ENCODE measurements at regions not wholly inside any gene's neighbourhood (a gene's known extent, or its start where the extent isn't known, plus 50 kb on each side); places are given as distances from the start of the nearest gene placed in this dataset.

DNA sequence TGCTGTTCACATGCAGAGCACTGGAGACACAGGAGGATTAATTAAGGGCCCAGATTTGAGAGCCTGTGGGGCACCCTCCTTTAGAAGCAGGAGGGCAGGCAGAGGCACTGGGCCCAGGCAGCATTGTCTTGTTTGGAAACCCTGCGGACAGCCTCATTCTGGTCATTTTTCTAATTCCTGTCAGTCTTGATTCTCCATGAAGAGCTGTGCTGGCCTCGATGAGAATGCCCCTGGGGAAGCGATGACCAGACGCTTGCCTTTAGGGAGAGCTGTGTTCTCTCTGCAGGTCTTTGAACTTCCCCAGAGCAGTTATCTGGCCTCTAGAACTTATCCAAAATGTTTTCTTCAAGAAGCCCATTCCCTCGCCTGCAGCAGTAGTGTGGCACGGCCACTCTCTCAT, 117.8 kb upstream of the PTCH1 start:
- Histone ChIP-seq H3K36me3 (ENCODE audit: low read length) (no peaks in the 10 kb centered on the region), H2AFZ (ENCODE audit: low read depth, low read length, severe bottlenecking) (no peak overlapping the region), H3K9me2 (replicated peaks; ENCODE audit: insufficient read depth, low read length) (no peaks in the 10 kb centered on the region), H3K9ac (ENCODE audit: low read length) (no peak overlapping the region), H3F3A (ENCODE audit: insufficient read depth) (no peaks in the 10 kb centered on the region), H4K20me1 (ENCODE audit: low read depth, low read length) (no peaks in the 10 kb centered on the region), H3K27ac (ENCODE audit: low read depth, low read length) (no peak overlapping the region), H3K27me3 (ENCODE audit: low read length) (no peaks in the 10 kb centered on the region), H3K4me3 (ENCODE audit: insufficient read depth, low read length, poor library complexity, severe bottlenecking) (no peak overlapping the region), H3K9me3 (ENCODE audit: insufficient read depth, low read length) (no peaks in the 10 kb centered on the region), H3K79me2 (ENCODE audit: insufficient read depth, low read length) (no peaks in the 10 kb centered on the region), H3K4me2 (ENCODE audit: low read depth, low read length, poor library complexity, severe bottlenecking) (no peak overlapping the region)
- no peak for TF ChIP-seq EZH2phosphoT487 (conservative IDR thresholded peaks at IDR 0.05; ENCODE audit: low read length)
- TF ChIP-seq, protein P1, sequence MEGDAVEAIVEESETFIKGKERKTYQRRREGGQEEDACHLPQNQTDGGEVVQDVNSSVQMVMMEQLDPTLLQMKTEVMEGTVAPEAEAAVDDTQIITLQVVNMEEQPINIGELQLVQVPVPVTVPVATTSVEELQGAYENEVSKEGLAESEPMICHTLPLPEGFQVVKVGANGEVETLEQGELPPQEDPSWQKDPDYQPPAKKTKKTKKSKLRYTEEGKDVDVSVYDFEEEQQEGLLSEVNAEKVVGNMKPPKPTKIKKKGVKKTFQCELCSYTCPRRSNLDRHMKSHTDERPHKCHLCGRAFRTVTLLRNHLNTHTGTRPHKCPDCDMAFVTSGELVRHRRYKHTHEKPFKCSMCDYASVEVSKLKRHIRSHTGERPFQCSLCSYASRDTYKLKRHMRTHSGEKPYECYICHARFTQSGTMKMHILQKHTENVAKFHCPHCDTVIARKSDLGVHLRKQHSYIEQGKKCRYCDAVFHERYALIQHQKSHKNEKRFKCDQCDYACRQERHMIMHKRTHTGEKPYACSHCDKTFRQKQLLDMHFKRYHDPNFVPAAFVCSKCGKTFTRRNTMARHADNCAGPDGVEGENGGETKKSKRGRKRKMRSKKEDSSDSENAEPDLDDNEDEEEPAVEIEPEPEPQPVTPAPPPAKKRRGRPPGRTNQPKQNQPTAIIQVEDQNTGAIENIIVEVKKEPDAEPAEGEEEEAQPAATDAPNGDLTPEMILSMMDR (IDR thresholded peaks at IDR 0.05; ENCODE audit: insufficient read depth, low read length, poor library complexity, severe bottlenecking) = no peak

DNA sequence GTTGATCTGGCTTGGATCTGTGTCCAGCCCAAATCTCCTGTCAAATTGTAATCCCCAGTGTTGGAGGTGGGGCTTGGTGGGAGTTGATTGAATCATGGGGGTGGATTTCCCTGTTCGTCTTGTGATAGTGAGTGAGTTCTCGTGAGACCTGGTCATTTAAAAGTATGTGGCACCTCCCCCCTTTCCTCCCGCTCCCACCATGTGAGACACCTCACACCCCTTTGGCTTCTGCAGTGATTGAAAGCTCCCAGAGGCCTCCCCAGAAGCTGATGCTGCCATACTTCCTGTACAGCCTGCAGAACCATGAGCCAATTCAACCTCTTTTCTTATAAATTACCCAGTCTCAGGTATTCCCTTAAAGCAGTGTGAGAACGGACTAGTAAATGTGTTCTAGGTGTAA, 117.3 kb upstream of the PTCH1 start:
- Histone ChIP-seq H3K36me3 (ENCODE audit: low read length) (no peaks in the 10 kb centered on the region), H2AFZ (ENCODE audit: low read depth, low read length, severe bottlenecking) (no peak overlapping the region), H3K27me3 (ENCODE audit: low read length) (no peaks in the 10 kb centered on the region), H3K9me2 (replicated peaks; ENCODE audit: insufficient read depth, low read length) (no peaks in the 10 kb centered on the region), H3K9ac (ENCODE audit: low read length) (no peak overlapping the region), H3K27ac (ENCODE audit: low read depth, low read length) (no peak overlapping the region), H4K20me1 (ENCODE audit: low read depth, low read length) (no peaks in the 10 kb centered on the region), H3K4me2 (ENCODE audit: low read depth, low read length, poor library complexity, severe bottlenecking) (no peak overlapping the region), H3K4me3 (ENCODE audit: insufficient read depth, low read length, poor library complexity, severe bottlenecking) (no peak overlapping the region), H3F3A (ENCODE audit: insufficient read depth) (no peaks in the 10 kb centered on the region), H3K79me2 (ENCODE audit: insufficient read depth, low read length) (no peaks in the 10 kb centered on the region), H3K9me3 (ENCODE audit: insufficient read depth, low read length) (no peaks in the 10 kb centered on the region)
- TF ChIP-seq, protein P1 (IDR thresholded peaks at IDR 0.05; ENCODE audit: insufficient read depth, low read length, poor library complexity, severe bottlenecking) = no peak
- no peak for TF ChIP-seq EZH2phosphoT487 (conservative IDR thresholded peaks at IDR 0.05; ENCODE audit: low read length)

DNA sequence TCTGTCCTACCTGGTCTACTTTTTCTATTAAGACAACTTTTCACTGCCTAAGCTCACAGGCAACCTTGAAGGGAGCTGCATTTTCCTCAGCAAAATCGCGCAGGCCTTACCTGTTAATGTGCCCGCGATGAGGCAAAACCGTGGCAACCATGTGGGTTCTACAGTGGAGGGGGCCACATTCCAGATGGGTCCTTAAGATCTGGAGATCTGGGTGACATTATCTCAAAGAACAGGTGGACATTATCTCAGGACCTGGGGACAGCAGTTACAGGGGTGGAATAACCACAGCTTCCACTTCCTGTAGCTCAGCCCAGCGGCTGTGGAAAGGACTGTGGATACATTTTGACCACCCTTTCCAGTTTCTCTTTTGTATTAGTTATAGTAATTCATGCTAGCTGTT, 112.8 kb upstream of the PTCH1 start:
- Histone ChIP-seq H3K4me3 (ENCODE audit: insufficient read depth, low read length, poor library complexity, severe bottlenecking) (no peak overlapping the region), H2AFZ (ENCODE audit: low read depth, low read length, severe bottlenecking) (no peak overlapping the region), H3K27ac (ENCODE audit: low read depth, low read length) (no peak overlapping the region), H3K79me2 (ENCODE audit: insufficient read depth, low read length) (no peaks in the 10 kb centered on the region), H3K27me3 (ENCODE audit: low read length) (no peaks in the 10 kb centered on the region), H3F3A (ENCODE audit: insufficient read depth) (no peaks in the 10 kb centered on the region), H3K36me3 (ENCODE audit: low read length) (no peaks in the 10 kb centered on the region), H3K9ac (ENCODE audit: low read length) (no peak overlapping the region), H3K4me2 (ENCODE audit: low read depth, low read length, poor library complexity, severe bottlenecking) (no peak overlapping the region), H3K9me3 (ENCODE audit: insufficient read depth, low read length) (no peaks in the 10 kb centered on the region), H4K20me1 (ENCODE audit: low read depth, low read length) (no peaks in the 10 kb centered on the region), H3K9me2 (replicated peaks; ENCODE audit: insufficient read depth, low read length) (no peaks in the 10 kb centered on the region)
- TF ChIP-seq, protein P1 (IDR thresholded peaks at IDR 0.05; ENCODE audit: insufficient read depth, low read length, poor library complexity, severe bottlenecking) = no peak
- no peak for TF ChIP-seq EZH2phosphoT487 (conservative IDR thresholded peaks at IDR 0.05; ENCODE audit: low read length)

DNA sequence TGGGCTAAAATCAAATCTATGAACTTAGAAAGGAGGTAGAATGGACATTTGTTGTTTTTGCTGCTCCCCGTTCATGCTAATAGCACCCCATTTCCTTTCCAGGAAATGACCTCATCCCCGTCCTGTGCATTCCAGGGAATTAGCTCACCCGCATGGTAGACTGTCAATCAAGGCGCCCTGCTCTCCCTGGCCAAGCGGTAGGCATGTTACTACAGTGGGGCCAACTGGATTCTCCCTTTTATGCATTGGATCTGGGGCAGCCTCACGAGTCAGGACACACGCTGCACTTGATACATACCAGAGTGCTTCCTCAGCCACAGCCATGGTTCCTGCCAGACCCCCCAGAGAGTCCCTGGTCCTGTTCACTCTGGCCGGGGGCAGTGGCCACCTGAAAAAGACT, 111.0 kb upstream of the PTCH1 start:
- H3K27ac ChIP-seq (ENCODE audit: low read depth, low read length) = no peak overlapping the region
- H3K4me3 ChIP-seq (ENCODE audit: insufficient read depth, low read length, poor library complexity, severe bottlenecking) = no peak overlapping the region
- TF ChIP-seq, protein P1 (IDR thresholded peaks at IDR 0.05; ENCODE audit: insufficient read depth, low read length, poor library complexity, severe bottlenecking) = no peak
- TF ChIP-seq EZH2phosphoT487 (conservative IDR thresholded peaks at IDR 0.05; ENCODE audit: low read length) = no peak

More for the DNA sequence above, 111.0 kb upstream of the PTCH1 start:
- no peaks in the 10 kb centered on the region for H3K79me2 ChIP-seq (ENCODE audit: insufficient read depth, low read length)
- H3K9me3 ChIP-seq (ENCODE audit: insufficient read depth, low read length) = no peaks in the 10 kb centered on the region
- H3K4me2 ChIP-seq (ENCODE audit: low read depth, low read length, poor library complexity, severe bottlenecking) = no peak overlapping the region
- H2AFZ ChIP-seq (ENCODE audit: low read depth, low read length, severe bottlenecking) = no peak overlapping the region
- no peaks in the 10 kb centered on the region for H3K27me3 ChIP-seq (ENCODE audit: low read length)
- no peak overlapping the region for H3K9ac ChIP-seq (ENCODE audit: low read length)
- no peaks in the 10 kb centered on the region for H3F3A ChIP-seq (ENCODE audit: insufficient read depth)
- no peaks in the 10 kb centered on the region for H3K36me3 ChIP-seq (ENCODE audit: low read length)
- H4K20me1 ChIP-seq (ENCODE audit: low read depth, low read length) = no peaks in the 10 kb centered on the region
- H3K9me2 ChIP-seq (replicated peaks; ENCODE audit: insufficient read depth, low read length) = no peaks in the 10 kb centered on the region

Measured in SU-DHL-6 (cell line).